ENCODE measurements at regions not wholly inside any gene's neighbourhood (a gene's known extent, or its start where the extent isn't known, plus 50 kb on each side); places are given as distances from the start of the nearest gene placed in this dataset.
A peak's percentile ranks its signal among the peaks of the same experiment; 100 is the strongest.

- WGBS, 5 donors: 63 to 71% (median 66%) methylated on average over 9 of the region's 9 CpGs
- no peak for TF ChIP-seq CTCF (IDR thresholded peaks at IDR 0.05 in 8 of 11, conservative IDR thresholded peaks at IDR 0.05 in 3 of 11)
- no peak for TF ChIP-seq POLR2A (IDR thresholded peaks at IDR 0.05)
- peak in 1 of 3 donors; percentile 61 for TF ChIP-seq POLR2AphosphoS5 (IDR thresholded peaks at IDR 0.05)
- Histone ChIP-seq H3K36me3 (no peaks in the 10 kb centered on the region), H3K27me3 (replicated peaks in 1 of 7) (no peaks in the 10 kb centered on the region), H3K9me3 (peaks cover 0 to 6% (median 0%) of the 10 kb centered on the region in 8 donors), H3K4me3 (no peak overlapping the region), H3K27ac (peak overlapping the region in 5 of 8 donors; percentile 6 to 43 (median 22)), H3K4me1 (peaks cover 0 to 7% (median 0%) of the 10 kb centered on the region in 6 donors)
- no peak for DNase-seq
- intact Hi-C loops (cut with DNase I; ENCODE audit: low total_unique reads): no loop called here
These were observed 891.5 kb downstream of the ROBO2 start for GRCh38 chr3:77931255-77932009.

DNA sequence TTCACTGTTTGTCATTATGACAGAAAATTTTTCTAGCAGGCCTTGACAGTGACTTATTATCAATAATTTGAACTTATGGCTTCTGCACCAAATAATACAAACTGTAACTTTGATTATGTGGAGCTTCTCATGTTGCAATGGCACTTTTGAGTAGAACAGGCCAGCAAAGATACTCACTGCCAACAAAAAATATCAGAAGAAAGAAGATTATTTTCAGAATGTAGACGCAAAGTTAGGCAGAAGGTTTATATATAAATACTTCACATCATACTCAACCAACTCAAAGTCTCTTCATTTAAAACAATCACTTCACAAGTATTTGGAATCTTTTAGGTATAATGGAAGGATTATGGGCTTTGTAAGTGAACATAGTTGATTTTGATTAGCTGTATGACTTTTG is 893.0 kb downstream of the ROBO2 start:
- peaks cover 0 to 7% (median 0%) of the 10 kb centered on the region in 6 donors for H3K4me1 ChIP-seq
- peaks cover 0 to 9% (median 4%) of the 10 kb centered on the region in 8 donors for H3K9me3 ChIP-seq
- WGBS, 5 donors: 80 to 95% (median 88%) methylated on average over 1 of the region's 1 CpG
- H3K27me3 ChIP-seq (replicated peaks in 1 of 7): no peaks in the 10 kb centered on the region
- no peak overlapping the region for H3K27ac ChIP-seq
- no peak overlapping the region for H3K4me3 ChIP-seq
- TF ChIP-seq POLR2AphosphoS5 (IDR thresholded peaks at IDR 0.05) (no peak), POLR2A (IDR thresholded peaks at IDR 0.05) (no peak), CTCF (IDR thresholded peaks at IDR 0.05 in 8 of 11, conservative IDR thresholded peaks at IDR 0.05 in 3 of 11) (no peak)
- intact Hi-C loops (cut with DNase I; ENCODE audit: low total_unique reads): no loop called here
- DNase-seq: no peak
- no peaks in the 10 kb centered on the region for H3K36me3 ChIP-seq

DNA sequence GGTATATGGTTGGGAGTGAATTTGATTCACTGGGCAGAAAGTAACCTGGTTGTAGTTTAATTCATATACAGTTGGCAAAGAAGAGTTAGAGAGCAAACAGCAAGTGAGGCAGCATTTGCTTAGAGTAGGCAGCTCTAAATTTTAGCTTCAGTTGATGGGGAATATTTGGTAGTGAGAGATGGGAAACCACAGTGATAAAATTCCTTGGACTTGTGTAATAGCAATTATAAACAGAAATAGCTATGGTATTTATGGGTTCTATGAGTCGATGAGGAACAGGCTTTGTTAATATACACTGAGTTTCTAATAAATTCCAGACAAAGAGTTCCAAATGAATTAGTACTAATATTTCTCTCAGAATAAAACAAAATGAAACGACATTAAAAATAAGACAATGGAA is 894.0 kb downstream of the ROBO2 start:
- Histone ChIP-seq H3K4me3 (no peak overlapping the region), H3K4me1 (peaks cover 0 to 7% (median 0%) of the 10 kb centered on the region in 6 donors), H3K9me3 (peaks cover 0 to 9% (median 4%) of the 10 kb centered on the region in 8 donors), H3K27ac (no peak overlapping the region), H3K27me3 (replicated peaks in 1 of 7) (no peaks in the 10 kb centered on the region), H3K36me3 (no peaks in the 10 kb centered on the region)
- TF ChIP-seq CTCF (IDR thresholded peaks at IDR 0.05 in 8 of 11, conservative IDR thresholded peaks at IDR 0.05 in 3 of 11): no peak
- TF ChIP-seq POLR2A (IDR thresholded peaks at IDR 0.05): no peak
- TF ChIP-seq POLR2AphosphoS5 (IDR thresholded peaks at IDR 0.05): no peak
- 88 to 94% (median 89%) methylated on average over 2 of the region's 2 CpGs for WGBS, 5 donors
- intact Hi-C loops (cut with DNase I; ENCODE audit: low total_unique reads): no loop called here
- no peak for DNase-seq

DNA sequence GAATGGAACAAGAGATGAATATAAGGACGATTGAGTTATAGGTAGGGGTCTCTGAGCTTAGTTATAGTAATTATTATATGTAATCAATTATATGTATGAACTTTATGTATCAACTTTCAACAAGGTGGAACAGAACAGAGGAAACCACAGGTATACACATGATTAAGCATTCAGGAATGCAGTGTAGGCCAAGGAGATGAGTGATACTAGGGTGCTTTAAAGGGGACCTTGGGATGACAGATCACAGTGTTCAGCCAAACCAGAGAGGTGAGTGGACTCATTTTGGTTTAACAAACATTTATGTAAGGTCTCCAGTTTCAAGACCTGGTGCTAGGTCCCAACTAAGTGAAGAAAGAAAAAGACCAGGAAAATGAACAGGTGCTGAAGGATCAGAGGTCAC is 895.5 kb downstream of the ROBO2 start:
- no peak for TF ChIP-seq POLR2AphosphoS5 (IDR thresholded peaks at IDR 0.05)
- TF ChIP-seq POLR2A (IDR thresholded peaks at IDR 0.05): no peak
- no peak for TF ChIP-seq CTCF (IDR thresholded peaks at IDR 0.05 in 8 of 11, conservative IDR thresholded peaks at IDR 0.05 in 3 of 11)
- intact Hi-C loops (cut with DNase I; ENCODE audit: low total_unique reads): no loop called here
- WGBS, 5 donors: 59 to 95% (median 77%) methylated on average over 1 of the region's 1 CpG
- Histone ChIP-seq H3K4me3 (no peak overlapping the region), H3K27ac (no peak overlapping the region), H3K9me3 (peaks cover 0 to 9% (median 3%) of the 10 kb centered on the region in 8 donors), H3K27me3 (replicated peaks in 1 of 7) (no peaks in the 10 kb centered on the region), H3K4me1 (peaks cover 0 to 7% (median 0%) of the 10 kb centered on the region in 6 donors), H3K36me3 (no peaks in the 10 kb centered on the region)
- no peak for DNase-seq
